ENCODE measurements at regions not wholly inside any gene's neighbourhood (a gene's known extent, or its start where the extent isn't known, plus 50 kb on each side); places are given as distances from the start of the nearest gene placed in this dataset.
A peak's percentile ranks its signal among the peaks of the same experiment; 100 is the strongest.

DNA sequence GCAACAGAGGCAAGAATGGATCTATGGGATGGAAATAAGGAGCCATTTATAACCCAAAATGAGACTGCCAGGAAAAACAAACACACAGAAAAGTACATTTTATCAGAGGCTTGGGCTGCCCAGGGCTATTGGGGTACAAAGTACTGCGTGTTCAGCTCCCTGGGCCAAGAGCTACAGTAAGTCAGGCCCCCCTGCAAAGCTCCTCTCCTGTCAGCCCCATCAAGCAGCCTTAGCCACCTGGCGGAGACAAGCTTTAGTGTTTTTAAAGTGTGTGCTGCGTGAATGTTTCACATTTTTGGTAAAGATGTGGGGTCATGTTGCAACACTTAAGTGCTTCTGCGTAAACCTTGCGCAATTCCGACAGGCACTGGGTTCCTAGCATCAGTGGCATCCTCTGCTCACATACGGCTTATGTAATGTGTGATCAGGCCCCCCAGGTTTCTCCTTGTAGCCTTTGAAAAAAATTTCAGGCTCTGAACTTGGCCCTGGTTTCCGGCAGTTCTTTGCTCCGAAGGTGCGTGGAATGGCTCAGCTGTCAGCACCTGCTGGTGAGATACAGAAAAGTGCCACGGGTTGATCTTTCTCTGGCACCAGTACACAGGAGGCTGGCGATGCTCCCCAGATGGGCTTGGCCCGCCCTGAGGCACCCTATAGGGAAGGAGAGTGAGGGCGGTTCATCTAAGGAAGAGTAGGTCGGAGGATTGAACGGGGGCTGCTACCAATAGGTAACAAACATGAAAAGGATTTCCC lies 198.7 kb upstream of the EEA1 start:
- no TSS peak for BruUV-seq (replicated peaks)
- intact Hi-C loops (cut with micrococcal nuclease; ENCODE audit: unreplicated experiment): no loop called here
- POLR2A ChIA-PET (ENCODE audit: low non-redundant PET): interaction anchor here (0.7 kb wide), 1 partner anchor 453 kb away, joined by 4 read pairs; no protein-coding TSS in a partner anchor
- H3K27ac ChIP-seq (ENCODE audit: low read depth, low read length, poor library complexity, severe bottlenecking): no peak overlapping the region
- H3K9me3 ChIP-seq (ENCODE audit: low read depth, low read length, poor library complexity, severe bottlenecking): no peaks in the 10 kb centered on the region
- TF ChIP-seq, protein P1, sequence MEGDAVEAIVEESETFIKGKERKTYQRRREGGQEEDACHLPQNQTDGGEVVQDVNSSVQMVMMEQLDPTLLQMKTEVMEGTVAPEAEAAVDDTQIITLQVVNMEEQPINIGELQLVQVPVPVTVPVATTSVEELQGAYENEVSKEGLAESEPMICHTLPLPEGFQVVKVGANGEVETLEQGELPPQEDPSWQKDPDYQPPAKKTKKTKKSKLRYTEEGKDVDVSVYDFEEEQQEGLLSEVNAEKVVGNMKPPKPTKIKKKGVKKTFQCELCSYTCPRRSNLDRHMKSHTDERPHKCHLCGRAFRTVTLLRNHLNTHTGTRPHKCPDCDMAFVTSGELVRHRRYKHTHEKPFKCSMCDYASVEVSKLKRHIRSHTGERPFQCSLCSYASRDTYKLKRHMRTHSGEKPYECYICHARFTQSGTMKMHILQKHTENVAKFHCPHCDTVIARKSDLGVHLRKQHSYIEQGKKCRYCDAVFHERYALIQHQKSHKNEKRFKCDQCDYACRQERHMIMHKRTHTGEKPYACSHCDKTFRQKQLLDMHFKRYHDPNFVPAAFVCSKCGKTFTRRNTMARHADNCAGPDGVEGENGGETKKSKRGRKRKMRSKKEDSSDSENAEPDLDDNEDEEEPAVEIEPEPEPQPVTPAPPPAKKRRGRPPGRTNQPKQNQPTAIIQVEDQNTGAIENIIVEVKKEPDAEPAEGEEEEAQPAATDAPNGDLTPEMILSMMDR (conservative IDR thresholded peaks at IDR 0.05; ENCODE audit: low read depth, low read length): 0 out of 2 replicates have a peak, but pooled peaks have one; percentile 30
- TF ChIP-seq EZH2 (IDR thresholded peaks at IDR 0.05; ENCODE audit: borderline replicate concordance, low read depth, low read length, poor library complexity, severe bottlenecking): no peak
- no peaks in the 10 kb centered on the region for H3K36me3 ChIP-seq (ENCODE audit: insufficient read depth, low read length, poor library complexity, severe bottlenecking)
- no peaks in the 10 kb centered on the region for H3K27me3 ChIP-seq (replicated peaks; ENCODE audit: insufficient read depth, low read depth, low read length, poor library complexity)
- CTCF ChIA-PET: no interaction called here
- H3K4me3 ChIP-seq (ENCODE audit: low read depth, low read length, poor library complexity, severe bottlenecking): no peak overlapping the region
- peaks cover 18% of the 10 kb centered on the region for H3K4me1 ChIP-seq (ENCODE audit: insufficient read depth, low read length, poor library complexity, severe bottlenecking)
- DNase-seq (ENCODE audit: low spot score): peak; percentile 53

DNA sequence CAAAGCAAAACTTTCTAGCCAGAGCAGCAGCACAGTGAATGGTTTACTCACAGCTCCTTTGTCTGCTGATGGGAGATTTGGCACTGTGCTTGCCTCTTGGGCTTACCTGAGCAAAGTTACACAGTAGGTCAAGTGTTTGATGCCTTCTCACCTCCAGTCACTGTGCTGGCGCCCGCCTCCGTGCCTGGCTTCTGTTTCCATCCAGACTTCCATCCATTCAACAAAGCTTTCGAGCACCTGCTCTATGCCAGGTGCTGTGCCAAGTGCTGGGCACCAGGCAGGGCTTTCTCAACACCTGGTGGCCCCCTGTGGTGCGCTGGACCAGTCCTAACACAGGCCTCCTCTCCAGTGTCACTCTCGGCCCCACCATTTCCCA lies 199.2 kb upstream of the EEA1 start:
- DNase-seq (ENCODE audit: low spot score): no peak
- H3K9me3 ChIP-seq (ENCODE audit: low read depth, low read length, poor library complexity, severe bottlenecking): no peaks in the 10 kb centered on the region
- POLR2A ChIA-PET (ENCODE audit: low non-redundant PET): no interaction called here
- TF ChIP-seq, protein P1 (conservative IDR thresholded peaks at IDR 0.05; ENCODE audit: low read depth, low read length): no peak
- no peak for TF ChIP-seq EZH2 (IDR thresholded peaks at IDR 0.05; ENCODE audit: borderline replicate concordance, low read depth, low read length, poor library complexity, severe bottlenecking)
- no TSS peak for BruUV-seq (replicated peaks)
- CTCF ChIA-PET: no interaction called here
- H3K27ac ChIP-seq (ENCODE audit: low read depth, low read length, poor library complexity, severe bottlenecking): no peak overlapping the region
- no peaks in the 10 kb centered on the region for H3K36me3 ChIP-seq (ENCODE audit: insufficient read depth, low read length, poor library complexity, severe bottlenecking)
- H3K27me3 ChIP-seq (replicated peaks; ENCODE audit: insufficient read depth, low read depth, low read length, poor library complexity): no peaks in the 10 kb centered on the region
- no peak overlapping the region for H3K4me3 ChIP-seq (ENCODE audit: low read depth, low read length, poor library complexity, severe bottlenecking)
- H3K4me1 ChIP-seq (ENCODE audit: insufficient read depth, low read length, poor library complexity, severe bottlenecking): peaks cover 13% of the 10 kb centered on the region
- intact Hi-C loops (cut with micrococcal nuclease; ENCODE audit: unreplicated experiment): no loop called here

DNA sequence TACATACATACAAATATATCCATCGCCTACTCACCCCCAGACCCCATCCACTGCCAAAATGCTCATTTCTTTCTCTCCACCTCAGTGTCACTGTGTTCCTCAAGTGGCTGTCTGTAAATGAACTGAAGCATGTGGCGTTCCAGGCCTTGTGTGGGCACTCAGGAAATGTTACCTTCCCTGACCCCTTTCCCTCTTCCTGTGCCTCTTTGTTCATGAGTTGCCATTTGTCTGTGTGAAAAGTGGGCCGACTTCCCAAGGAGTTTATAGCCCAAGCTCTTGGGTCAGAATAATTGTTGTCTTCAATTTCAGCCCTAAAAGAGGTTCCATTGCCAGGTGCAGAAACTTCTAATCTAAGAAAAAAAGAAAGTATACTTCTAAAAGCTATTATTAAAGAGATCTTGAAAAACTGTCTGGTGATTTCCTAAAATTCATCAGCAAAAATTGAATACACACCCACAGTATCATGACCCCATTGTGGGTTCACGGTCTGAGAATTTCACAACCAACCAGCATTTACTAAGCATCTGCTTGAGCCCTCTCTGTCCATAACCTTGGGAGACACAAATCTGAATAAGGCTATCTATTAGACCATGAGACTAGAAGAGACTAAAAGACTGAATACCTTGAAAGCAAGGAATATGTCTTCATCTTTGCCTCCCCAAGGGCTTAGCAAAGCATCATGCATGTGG lies 201.4 kb upstream of the EEA1 start:
- POLR2A ChIA-PET (ENCODE audit: low non-redundant PET): no interaction called here
- no peaks in the 10 kb centered on the region for H3K9me3 ChIP-seq (ENCODE audit: low read depth, low read length, poor library complexity, severe bottlenecking)
- DNase-seq (ENCODE audit: low spot score): no peak
- no peak overlapping the region for H3K4me3 ChIP-seq (ENCODE audit: low read depth, low read length, poor library complexity, severe bottlenecking)
- intact Hi-C loops (cut with micrococcal nuclease; ENCODE audit: unreplicated experiment): no loop called here
- CTCF ChIA-PET: no interaction called here
- TF ChIP-seq EZH2 (IDR thresholded peaks at IDR 0.05; ENCODE audit: borderline replicate concordance, low read depth, low read length, poor library complexity, severe bottlenecking): no peak
- TF ChIP-seq, protein P1 (conservative IDR thresholded peaks at IDR 0.05; ENCODE audit: low read depth, low read length): no peak
- no TSS peak for BruUV-seq (replicated peaks)
- H3K36me3 ChIP-seq (ENCODE audit: insufficient read depth, low read length, poor library complexity, severe bottlenecking): no peaks in the 10 kb centered on the region
- H3K4me1 ChIP-seq (ENCODE audit: insufficient read depth, low read length, poor library complexity, severe bottlenecking): peaks cover 22% of the 10 kb centered on the region
- no peak overlapping the region for H3K27ac ChIP-seq (ENCODE audit: low read depth, low read length, poor library complexity, severe bottlenecking)
- no peaks in the 10 kb centered on the region for H3K27me3 ChIP-seq (replicated peaks; ENCODE audit: insufficient read depth, low read depth, low read length, poor library complexity)
